IPS-20b (cell line): ENCODE measurements at regions not wholly inside any gene's neighbourhood (a gene's known extent, or its start where the extent isn't known, plus 50 kb on each side); places are given as distances from the start of the nearest gene placed in this dataset.

ENCODE experiments used
- H3K27ac ChIP-seq: one replicate; pipeline ENCODE4 v1.5.1; 2013; ENCODE audit warnings: low read length
- H3K27me3 ChIP-seq: 2 replicates; pipeline ENCODE4 v1.6.1; 2013; ENCODE audit warnings: mild to moderate bottlenecking, low read length, inconsistent platforms; ENCODE audit not compliant: insufficient read depth
- H3K36me3 ChIP-seq: 2 replicates; pipeline ENCODE4 v1.6.1; 2013; ENCODE audit warnings: low read depth, mild to moderate bottlenecking, inconsistent platforms, low read length, moderate library complexity; ENCODE audit not compliant: insufficient read depth
- H3K4me1 ChIP-seq: 2 replicates; pipeline ENCODE4 v1.6.1; 2013; ENCODE audit warnings: mild to moderate bottlenecking, control low read depth, inconsistent platforms, low read length, moderate library complexity; ENCODE audit not compliant: insufficient read depth
- H3K4me3 ChIP-seq: 2 replicates; pipeline ENCODE4 v1.5.1; 2013; ENCODE audit warnings: mild to moderate bottlenecking, low read length, inconsistent platforms
- H3K9ac ChIP-seq: 2 replicates; pipeline ENCODE4 v1.6.1; 2013; ENCODE audit warnings: low read depth, mild to moderate bottlenecking, inconsistent platforms, low read length, moderate library complexity
- H3K9me3 ChIP-seq: 2 replicates; pipeline ENCODE4 v1.6.1; 2013; ENCODE audit warnings: mild to moderate bottlenecking, low read depth, low read length, inconsistent platforms; ENCODE audit not compliant: insufficient read depth

DNA sequence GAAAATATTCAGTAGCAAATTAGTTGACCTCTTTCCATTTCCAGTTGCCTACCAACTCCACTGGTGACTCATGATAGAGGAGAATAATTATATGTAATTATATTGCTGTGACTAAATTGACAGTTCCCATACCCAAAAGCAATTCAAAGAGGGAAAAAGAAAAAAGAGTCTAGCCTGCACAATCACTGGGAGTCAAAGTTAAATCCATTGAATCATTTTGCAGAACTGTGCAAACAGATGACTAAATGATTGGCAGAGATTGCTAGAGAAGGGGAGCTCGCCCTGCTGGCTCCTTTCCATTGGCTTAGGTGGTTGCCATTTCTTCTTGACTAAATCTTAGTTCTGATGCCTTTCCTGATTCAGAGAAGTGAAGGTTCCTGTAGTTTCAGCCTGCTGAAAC is 1228.6 kb upstream of the SORCS1 start:
- Histone ChIP-seq H3K9me3 (no peaks in the 10 kb centered on the region), H3K9ac (no peak overlapping the region), H3K27me3 (no peaks in the 10 kb centered on the region), H3K36me3 (no peaks in the 10 kb centered on the region), H3K4me1 (no peaks in the 10 kb centered on the region), H3K4me3 (no peak overlapping the region), H3K27ac (no peak overlapping the region)

DNA sequence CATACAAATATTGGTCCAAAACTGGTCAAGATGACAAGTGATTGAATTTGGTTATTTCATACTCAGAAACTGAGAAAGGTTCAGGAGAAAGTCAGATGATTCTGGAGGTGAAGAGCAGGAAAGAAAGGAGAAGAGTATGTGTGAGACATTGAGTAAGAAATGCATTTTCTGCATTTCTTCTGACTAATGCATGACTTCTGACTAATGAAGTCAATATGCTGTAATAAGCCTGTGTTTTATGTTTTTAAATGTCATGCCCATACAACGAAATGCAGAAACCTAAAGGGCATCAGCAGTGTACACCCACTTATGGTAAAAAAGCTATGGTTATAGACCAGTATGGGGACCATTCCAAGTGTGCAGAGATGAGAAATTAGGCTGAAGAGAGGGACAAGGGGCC is 1227.8 kb upstream of the SORCS1 start:
- Histone ChIP-seq H3K4me1 (no peaks in the 10 kb centered on the region), H3K36me3 (no peaks in the 10 kb centered on the region), H3K9ac (no peak overlapping the region), H3K4me3 (no peak overlapping the region), H3K27ac (no peak overlapping the region), H3K27me3 (no peaks in the 10 kb centered on the region), H3K9me3 (no peaks in the 10 kb centered on the region)

DNA sequence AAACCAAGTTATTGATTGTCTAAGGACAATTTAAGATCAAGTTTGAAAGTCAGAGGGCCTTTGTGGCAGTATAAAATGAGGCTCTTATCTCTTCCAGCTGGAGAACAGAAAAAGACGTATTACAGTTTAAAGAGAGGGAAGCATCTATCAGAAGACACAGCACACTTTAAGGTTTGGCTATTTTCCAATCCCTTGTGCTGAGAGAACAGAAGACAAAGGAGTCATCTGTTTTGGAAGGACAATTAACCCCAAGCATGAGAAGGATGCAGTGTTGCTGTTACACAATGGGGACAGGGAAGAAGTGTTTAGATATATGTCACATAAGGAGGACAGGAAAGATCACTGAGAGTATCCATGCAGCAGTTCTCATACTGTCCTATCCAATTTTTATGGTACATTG is 1224.2 kb upstream of the SORCS1 start:
- H3K9me3 ChIP-seq: no peaks in the 10 kb centered on the region

GRCh38 chr10:108385963-108386362 is 1221.5 kb upstream of the SORCS1 start:
- Histone ChIP-seq H3K27me3 (no peaks in the 10 kb centered on the region), H3K4me3 (no peak overlapping the region), H3K9ac (no peak overlapping the region), H3K36me3 (no peaks in the 10 kb centered on the region), H3K27ac (no peak overlapping the region), H3K9me3 (no peaks in the 10 kb centered on the region), H3K4me1 (no peaks in the 10 kb centered on the region)

More for the DNA sequence above, 1224.2 kb upstream of the SORCS1 start:
- no peaks in the 10 kb centered on the region for H3K36me3 ChIP-seq
- H3K4me1 ChIP-seq: no peaks in the 10 kb centered on the region
- H3K9ac ChIP-seq: no peak overlapping the region
- H3K27me3 ChIP-seq: no peaks in the 10 kb centered on the region
- H3K27ac ChIP-seq: no peak overlapping the region
- H3K4me3 ChIP-seq: no peak overlapping the region

DNA sequence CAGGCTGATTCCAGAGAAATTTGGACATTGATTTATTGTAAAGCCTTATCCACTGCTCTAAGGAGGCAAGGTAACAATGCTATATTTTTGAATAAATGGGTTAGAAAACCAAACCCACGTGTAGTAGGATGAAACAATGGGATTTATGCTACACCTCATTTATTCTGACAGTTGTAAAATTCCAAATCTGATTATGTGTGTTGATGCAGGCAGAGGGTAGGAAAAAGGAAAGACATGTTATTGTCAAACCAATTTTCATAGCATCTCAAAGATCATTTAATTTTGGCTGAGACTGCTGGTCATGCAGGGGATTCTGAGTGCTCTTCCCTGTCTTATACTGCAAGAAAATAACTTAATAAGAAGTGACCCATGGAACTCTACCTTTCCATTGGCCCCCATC is 1219.9 kb upstream of the SORCS1 start:
- no peaks in the 10 kb centered on the region for H3K27me3 ChIP-seq
- H3K9ac ChIP-seq: no peak overlapping the region
- no peaks in the 10 kb centered on the region for H3K36me3 ChIP-seq
- no peaks in the 10 kb centered on the region for H3K4me1 ChIP-seq
- H3K27ac ChIP-seq: no peak overlapping the region
- no peak overlapping the region for H3K4me3 ChIP-seq
- no peaks in the 10 kb centered on the region for H3K9me3 ChIP-seq

DNA sequence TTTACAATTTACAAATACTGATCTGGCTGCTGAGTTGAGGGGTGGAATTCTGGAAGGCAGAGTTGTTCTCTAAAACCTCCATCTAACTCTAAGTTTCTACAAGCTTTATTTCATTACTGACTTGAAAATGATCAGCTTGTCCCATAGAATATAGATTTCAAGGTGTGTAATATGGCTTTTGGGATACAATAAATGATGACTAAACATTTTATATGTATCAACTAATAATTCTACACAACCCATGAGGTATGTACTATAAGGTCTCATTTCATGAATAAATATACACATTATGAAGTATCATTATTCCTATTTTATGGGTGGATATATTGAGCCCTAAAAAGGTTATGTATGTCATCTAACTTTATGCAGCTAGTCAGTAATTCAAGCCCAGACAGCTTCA is 1214.3 kb upstream of the SORCS1 start:
- Histone ChIP-seq H3K9ac (no peak overlapping the region), H3K36me3 (no peaks in the 10 kb centered on the region), H3K4me1 (no peaks in the 10 kb centered on the region), H3K27me3 (no peaks in the 10 kb centered on the region), H3K27ac (no peak overlapping the region), H3K9me3 (no peaks in the 10 kb centered on the region), H3K4me3 (no peak overlapping the region)

- Histone ChIP-seq H3K9ac (no peak overlapping the region), H3K9me3 (no peaks in the 10 kb centered on the region), H3K36me3 (no peaks in the 10 kb centered on the region), H3K4me1 (no peaks in the 10 kb centered on the region), H3K27me3 (no peaks in the 10 kb centered on the region), H3K4me3 (no peak overlapping the region), H3K27ac (no peak overlapping the region)
Observed at GRCh38 chr10:108375691-108376090, 1211.2 kb upstream of the SORCS1 start.

DNA sequence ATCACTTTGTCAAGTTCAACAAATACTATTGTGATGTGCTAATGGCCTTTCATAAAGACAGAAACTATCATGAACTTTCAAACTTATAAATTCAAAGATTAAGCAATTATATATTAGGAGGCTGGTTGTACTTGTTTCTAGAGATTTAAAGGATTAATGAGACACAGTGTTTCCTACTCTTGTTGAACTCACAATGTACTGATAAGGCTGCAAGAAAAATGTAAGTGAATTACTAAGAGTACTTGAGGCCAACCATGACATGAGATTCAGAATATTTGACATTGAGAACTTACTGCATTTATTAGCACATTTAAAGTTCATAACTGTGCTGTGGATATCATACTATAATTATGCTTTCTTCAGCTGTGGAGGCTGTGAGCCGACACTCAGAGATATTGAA is 1210.5 kb upstream of the SORCS1 start:
- no peaks in the 10 kb centered on the region for H3K4me1 ChIP-seq
- no peak overlapping the region for H3K4me3 ChIP-seq
- no peaks in the 10 kb centered on the region for H3K27me3 ChIP-seq
- H3K36me3 ChIP-seq: no peaks in the 10 kb centered on the region
- no peak overlapping the region for H3K27ac ChIP-seq
- no peak overlapping the region for H3K9ac ChIP-seq
- no peaks in the 10 kb centered on the region for H3K9me3 ChIP-seq

DNA sequence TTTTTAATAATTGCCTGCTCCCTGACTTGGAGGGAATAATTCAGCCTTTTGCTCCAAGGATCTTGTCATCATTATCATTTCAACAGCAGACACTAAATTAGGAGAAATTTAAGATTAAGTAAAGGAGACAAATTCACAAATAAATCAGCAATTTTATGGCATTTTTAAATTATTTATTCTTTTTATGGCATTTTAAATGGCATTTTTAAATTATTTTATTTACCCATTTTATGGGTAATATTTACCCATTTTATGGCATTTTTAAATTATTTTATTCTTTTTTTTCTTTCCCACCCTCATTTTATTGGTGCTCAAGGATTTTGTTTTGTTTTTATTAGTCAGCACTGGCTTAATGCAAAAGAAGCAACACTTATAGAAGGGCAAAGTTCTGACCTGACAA is 1201.0 kb upstream of the SORCS1 start:
- Histone ChIP-seq H3K36me3 (no peaks in the 10 kb centered on the region), H3K9ac (no peak overlapping the region), H3K4me3 (no peak overlapping the region), H3K9me3 (no peaks in the 10 kb centered on the region), H3K27me3 (no peaks in the 10 kb centered on the region), H3K4me1 (no peaks in the 10 kb centered on the region), H3K27ac (no peak overlapping the region)

- H3K4me3 ChIP-seq: no peak overlapping the region
- no peaks in the 10 kb centered on the region for H3K9me3 ChIP-seq
- no peaks in the 10 kb centered on the region for H3K4me1 ChIP-seq
- H3K27ac ChIP-seq: no peak overlapping the region
- no peaks in the 10 kb centered on the region for H3K36me3 ChIP-seq
- no peak overlapping the region for H3K9ac ChIP-seq
- H3K27me3 ChIP-seq: no peaks in the 10 kb centered on the region
Observed at GRCh38 chr10:108363576-108363975, 1199.1 kb upstream of the SORCS1 start.

GRCh38 chr10:108362961-108363360 is 1198.5 kb upstream of the SORCS1 start:
- Histone ChIP-seq H3K27ac (no peak overlapping the region), H3K4me1 (no peaks in the 10 kb centered on the region), H3K9me3 (no peaks in the 10 kb centered on the region), H3K27me3 (no peaks in the 10 kb centered on the region), H3K9ac (no peak overlapping the region), H3K36me3 (no peaks in the 10 kb centered on the region), H3K4me3 (no peak overlapping the region)

DNA sequence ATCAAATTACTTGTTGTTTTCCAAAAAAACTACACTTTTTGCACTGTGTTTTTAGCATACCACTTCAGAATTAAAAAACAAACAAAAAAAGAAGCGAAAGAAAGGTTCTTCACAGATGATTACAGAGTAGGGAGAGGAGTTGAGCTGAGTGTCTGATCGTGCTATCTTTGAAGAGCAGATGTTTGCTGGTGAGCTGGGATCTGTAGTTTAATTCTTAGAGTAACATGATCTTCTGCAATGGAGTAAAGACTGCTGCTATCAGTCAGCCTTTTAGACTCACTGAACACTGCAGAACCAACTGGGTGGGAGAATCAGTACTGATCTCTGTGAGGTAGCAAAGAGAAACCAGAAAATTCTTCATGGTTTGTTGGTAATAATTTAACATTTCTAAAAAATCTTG is 1197.8 kb upstream of the SORCS1 start:
- H3K36me3 ChIP-seq: no peaks in the 10 kb centered on the region
- H3K9me3 ChIP-seq: no peaks in the 10 kb centered on the region
- H3K4me1 ChIP-seq: no peaks in the 10 kb centered on the region
- H3K27ac ChIP-seq: no peak overlapping the region
- H3K4me3 ChIP-seq: no peak overlapping the region
- H3K27me3 ChIP-seq: no peaks in the 10 kb centered on the region
- no peak overlapping the region for H3K9ac ChIP-seq

DNA sequence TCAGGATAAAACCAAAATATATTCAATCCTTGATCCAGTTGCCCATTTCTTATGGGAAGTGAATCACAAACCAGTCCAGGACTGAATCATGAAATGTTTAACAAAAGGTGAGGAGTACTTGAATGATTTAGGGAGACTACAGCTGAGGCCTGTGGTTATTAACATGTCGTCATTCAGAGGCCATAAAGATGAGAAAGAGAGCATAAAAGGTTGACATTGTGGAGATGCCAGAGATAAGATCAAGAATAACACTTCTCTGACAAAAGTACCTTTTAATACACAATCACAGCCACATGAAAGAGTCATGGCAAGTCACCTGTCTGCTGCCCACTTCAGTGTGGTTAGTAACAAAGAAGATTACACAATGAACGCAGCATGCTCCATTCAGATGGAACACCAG is 1195.7 kb upstream of the SORCS1 start:
- no peaks in the 10 kb centered on the region for H3K36me3 ChIP-seq
- no peak overlapping the region for H3K4me3 ChIP-seq
- H3K27me3 ChIP-seq: no peaks in the 10 kb centered on the region
- H3K9ac ChIP-seq: no peak overlapping the region
- H3K27ac ChIP-seq: no peak overlapping the region
- H3K9me3 ChIP-seq: no peaks in the 10 kb centered on the region
- no peaks in the 10 kb centered on the region for H3K4me1 ChIP-seq
